Iris pigment epithelial cell (primary cell): ENCODE measurements at regions not wholly inside any gene's neighbourhood (a gene's known extent, or its start where the extent isn't known, plus 50 kb on each side); places are given as distances from the start of the nearest gene placed in this dataset.
"Not testable (repeated sequence)": the region's sequence is repeated elsewhere in the genome, so short reads cannot be mapped to it uniquely, and the experiment has no call there.

ENCODE experiments used
- DNase-seq: peaks from one replicate; pipeline ENCODE4 v3.0.0-alpha.2; 2011; ENCODE audit warnings: low read depth

- no peak for DNase-seq
Measured at GRCh38 chr17:77796176-77796860, 162.2 kb upstream of the TNRC6C start.

- no peak for DNase-seq
Measured at GRCh38 chr17:77798031-77798430, 160.5 kb upstream of the TNRC6C start.

DNA sequence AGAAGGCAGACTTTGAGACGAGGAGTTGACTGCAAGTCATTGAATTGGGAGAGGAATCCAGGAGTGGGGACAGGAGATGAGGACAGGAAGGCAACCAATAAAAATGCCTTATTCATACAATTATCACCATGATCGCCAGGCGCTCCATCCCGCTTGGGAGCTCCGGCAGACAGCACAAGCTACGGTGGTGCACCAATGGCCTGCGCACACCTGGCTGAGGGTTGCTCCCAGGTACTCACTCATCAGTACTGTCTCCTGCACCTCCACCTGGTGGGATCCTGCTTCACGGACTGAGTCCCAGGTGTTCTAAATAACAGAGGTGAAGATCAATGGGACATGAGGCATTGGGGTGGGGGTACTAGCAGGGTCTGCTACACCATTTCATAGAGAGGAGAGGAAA lies 160.0 kb upstream of the TNRC6C start:
- no peak for DNase-seq

- no peak for DNase-seq
Measured at GRCh38 chr17:77800816-77801215, 157.7 kb upstream of the TNRC6C start.

DNA sequence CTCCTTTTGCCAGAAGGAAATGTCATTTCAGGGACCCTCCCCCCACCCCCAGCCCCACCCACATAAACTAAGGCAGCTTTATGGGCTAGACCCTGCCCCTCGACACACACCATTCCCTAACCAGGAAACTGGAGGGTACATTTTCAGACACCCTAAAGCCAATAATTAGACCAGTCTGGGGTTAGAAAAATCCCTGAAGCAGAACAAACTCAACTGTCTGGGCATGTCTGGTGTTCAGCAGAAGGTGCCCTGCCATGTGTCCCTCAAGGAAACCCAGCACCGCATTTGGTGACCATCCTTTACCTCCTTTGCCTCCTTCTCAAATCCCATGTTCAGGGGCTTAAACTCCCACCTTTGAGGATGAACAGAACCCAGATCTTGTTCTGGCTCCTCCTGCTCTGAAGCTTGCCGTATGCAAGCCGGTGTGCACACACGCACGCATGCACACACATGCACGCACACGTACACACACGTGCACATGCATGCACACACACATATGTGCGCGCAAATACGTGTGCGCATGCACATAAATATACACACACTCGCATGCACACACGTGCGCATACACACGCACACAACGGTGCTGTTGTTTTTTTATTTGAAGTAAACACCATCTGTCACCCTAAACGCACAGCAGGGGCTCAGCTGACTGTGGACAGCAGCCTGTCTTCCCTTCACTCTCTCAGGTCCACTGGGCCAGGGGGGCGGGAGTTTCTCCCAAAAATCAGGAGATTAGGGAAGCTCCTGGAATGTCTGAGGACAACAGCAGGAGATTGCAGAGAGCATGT lies 156.8 kb upstream of the TNRC6C start:
- no peak for DNase-seq

DNA sequence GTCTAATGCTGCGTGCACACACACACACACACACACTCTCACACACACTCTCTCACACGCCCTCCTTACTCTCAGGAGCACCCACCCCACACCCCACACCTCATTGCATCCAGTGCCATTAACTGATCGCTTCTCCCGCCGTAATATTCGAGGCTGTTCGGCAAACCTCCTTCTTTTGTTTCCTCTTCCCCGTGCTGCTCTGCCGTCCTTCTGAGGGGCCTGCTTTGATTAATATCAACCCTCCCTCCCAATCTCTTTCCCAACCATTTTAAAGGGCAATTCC lies 156.2 kb upstream of the TNRC6C start:
- DNase-seq = no peak

DNA sequence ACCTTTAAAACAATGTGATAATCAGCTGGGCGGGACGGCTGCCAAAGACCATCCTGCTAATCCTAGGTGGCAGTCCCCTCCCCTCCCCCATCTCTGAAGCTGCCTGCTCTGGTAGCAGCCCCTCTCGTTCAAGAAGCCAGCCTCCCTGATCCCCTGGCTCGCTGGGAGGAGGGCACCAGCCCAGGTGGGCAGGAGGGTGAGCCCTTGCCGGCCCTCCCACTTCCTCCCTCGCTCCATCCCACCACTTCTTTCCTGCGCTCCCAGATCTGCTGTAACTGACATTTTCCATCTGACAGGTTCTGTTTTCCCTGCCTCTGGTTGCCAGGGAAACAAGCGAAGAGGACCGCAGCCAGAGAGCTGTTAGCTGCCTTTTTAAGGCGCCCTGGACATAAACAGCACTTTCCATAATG lies 155.7 kb upstream of the TNRC6C start:
- DNase-seq = peak; percentile 17

GRCh38 chr17:77803726-77804125 lies 154.8 kb upstream of the TNRC6C start:
- no peak for DNase-seq

DNA sequence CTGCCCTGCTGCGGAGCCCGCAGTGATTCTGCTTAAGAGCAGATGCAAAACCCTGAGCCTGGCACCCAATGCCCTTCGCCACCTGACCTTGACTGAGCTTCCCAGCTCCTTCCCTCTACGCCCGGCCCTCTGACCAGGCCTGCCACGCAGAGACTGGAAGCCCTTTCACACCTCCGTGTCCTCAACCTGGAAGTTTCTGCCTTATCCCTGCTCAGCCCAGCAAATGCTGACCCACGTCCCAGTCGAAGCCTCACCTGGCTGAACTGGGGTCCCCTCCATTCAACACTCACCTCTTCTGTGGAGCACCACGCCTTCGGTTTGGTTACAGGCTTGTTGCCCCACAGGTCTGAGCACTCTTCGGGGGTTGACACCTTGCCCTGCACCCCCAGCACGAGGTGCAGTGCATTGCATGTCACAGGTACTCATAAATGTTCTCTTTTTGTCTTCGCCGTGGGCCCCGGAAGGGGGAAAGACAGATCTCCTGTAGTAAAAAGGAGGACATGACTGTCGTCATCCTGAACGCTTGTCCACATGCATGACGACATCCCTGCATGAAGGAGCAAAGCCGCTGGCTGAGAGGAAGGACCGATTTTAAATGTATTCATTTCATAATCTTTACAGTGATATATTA lies 153.6 kb upstream of the TNRC6C start:
- no peak for DNase-seq

DNA sequence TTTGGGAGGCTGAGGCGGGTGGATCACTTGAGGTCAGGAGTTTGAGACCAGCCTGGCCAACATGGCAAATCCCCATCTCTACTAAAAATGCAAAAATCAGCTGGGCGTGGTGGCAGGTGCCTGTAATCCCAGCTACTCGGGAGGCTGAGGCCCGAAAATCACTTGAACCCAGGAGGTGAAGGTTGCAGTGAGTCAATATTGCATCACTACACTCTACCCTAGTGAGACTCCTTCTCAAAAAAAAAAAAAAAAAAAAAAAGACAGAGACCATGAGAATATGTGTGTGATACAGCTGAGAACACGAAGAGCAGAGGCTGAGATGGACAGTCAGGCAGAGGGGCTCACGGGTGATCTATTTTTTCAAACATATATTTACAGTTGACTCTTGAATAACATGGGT lies 152.5 kb upstream of the TNRC6C start:
- not testable (repeated sequence) for DNase-seq

- no peak for DNase-seq
Measured at GRCh38 chr17:77807051-77807745, 151.3 kb upstream of the TNRC6C start.

DNA sequence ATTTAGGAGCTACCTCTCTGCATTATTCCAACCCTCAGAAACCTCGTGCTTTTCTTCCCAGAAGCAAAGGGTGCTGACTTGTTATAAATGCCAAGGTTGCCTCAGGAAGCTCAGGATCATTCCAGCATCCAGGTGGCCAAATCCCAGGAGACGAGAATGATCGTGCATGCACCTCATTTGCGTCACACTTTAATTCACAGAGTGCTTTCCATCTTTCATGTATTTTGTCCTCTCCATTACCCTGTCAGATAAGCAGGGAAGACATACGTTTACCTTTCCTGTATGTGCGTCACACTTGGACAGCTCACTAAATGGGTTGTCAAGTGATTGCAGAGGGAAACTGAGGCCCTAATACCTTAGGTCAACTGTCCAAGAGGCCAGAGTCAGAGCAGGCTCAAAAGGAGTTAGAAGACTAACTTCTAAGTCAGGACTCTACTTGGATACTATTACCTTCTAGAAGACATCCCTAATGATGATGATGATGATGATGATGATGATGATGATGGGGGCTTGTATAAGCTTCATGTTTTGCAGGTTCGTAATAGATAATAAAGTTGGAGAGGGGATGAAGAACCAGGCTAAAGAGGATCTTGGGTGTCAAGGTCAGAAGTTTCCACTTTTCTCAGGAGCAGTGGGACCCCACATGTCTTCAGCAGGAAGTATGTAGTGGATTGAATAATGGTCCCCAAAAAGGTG lies 150.6 kb upstream of the TNRC6C start:
- no peak for DNase-seq

GRCh38 chr17:77808686-77809425 lies 149.6 kb upstream of the TNRC6C start:
- DNase-seq = no peak

- no peak for DNase-seq
Measured at GRCh38 chr17:77809814-77810213, 148.7 kb upstream of the TNRC6C start.

DNA sequence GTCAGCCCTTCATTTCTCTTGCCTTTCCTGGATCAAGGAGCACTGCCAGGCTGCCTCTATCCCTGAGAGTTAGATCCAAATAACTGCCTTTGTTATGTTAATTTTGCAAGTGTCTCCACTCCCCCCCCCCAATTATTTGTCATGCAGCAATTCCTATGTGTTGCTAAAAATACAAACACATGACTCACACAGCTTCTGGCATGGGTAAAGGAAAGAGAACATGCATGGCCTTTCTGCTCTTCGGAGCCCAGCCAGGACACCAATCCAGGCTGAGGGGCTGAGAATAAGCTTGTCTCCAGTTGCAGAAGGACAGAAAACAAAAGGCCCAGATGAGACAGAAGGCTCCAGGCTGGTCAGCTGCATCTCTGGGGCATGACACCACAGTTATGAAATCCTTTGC lies 148.0 kb upstream of the TNRC6C start:
- DNase-seq = peak; percentile 66

DNA sequence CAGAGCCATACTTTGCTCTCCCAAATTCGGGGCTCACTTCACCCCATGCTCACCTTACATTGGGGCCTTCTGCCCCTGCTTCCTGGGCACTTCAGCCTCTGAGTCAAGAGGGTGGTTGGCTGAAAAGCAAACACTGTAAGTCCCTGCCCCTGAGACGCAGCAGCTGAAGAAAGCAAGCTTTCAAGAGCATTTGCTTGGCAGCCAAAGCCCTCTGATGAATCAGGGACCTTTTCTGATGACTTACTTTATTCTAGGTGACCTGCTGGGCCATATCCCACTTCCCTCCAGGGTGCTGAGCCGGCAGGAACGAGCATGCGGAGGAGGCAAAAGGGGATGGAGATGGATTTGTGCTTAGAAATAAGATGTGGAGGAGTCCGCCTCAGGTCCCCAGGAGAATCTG lies 147.0 kb upstream of the TNRC6C start:
- DNase-seq = no peak

GRCh38 chr17:77814091-77814772 lies 144.3 kb upstream of the TNRC6C start:
- no peak for DNase-seq

GRCh38 chr17:77815127-77815905 lies 143.2 kb upstream of the TNRC6C start:
- no peak for DNase-seq

GRCh38 chr17:77817953-77818352 lies 140.6 kb upstream of the TNRC6C start:
- no peak for DNase-seq

GRCh38 chr17:77819497-77819896 lies 139.0 kb upstream of the TNRC6C start:
- no peak for DNase-seq
